ENCODE measurements at regions not wholly inside any gene's neighbourhood (a gene's known extent, or its start where the extent isn't known, plus 50 kb on each side); places are given as distances from the start of the nearest gene placed in this dataset.
"Not testable (repeated sequence)": the region's sequence is repeated elsewhere in the genome, so short reads cannot be mapped to it uniquely, and the experiment has no call there.

- TF ChIP-seq, protein P1, sequence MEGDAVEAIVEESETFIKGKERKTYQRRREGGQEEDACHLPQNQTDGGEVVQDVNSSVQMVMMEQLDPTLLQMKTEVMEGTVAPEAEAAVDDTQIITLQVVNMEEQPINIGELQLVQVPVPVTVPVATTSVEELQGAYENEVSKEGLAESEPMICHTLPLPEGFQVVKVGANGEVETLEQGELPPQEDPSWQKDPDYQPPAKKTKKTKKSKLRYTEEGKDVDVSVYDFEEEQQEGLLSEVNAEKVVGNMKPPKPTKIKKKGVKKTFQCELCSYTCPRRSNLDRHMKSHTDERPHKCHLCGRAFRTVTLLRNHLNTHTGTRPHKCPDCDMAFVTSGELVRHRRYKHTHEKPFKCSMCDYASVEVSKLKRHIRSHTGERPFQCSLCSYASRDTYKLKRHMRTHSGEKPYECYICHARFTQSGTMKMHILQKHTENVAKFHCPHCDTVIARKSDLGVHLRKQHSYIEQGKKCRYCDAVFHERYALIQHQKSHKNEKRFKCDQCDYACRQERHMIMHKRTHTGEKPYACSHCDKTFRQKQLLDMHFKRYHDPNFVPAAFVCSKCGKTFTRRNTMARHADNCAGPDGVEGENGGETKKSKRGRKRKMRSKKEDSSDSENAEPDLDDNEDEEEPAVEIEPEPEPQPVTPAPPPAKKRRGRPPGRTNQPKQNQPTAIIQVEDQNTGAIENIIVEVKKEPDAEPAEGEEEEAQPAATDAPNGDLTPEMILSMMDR (IDR thresholded peaks at IDR 0.05) = not testable (repeated sequence)
- not testable (repeated sequence) for TF ChIP-seq POLR2A, POLR2AphosphoS5, EP300 (IDR thresholded peaks at IDR 0.05)
Measured at GRCh38 chr9:33700940-33701339, 94.4 kb upstream of the PRSS3 start.

All from upper lobe of left lung (tissue), 4 donors.